ENCODE measurements at regions not wholly inside any gene's neighbourhood (a gene's known extent, or its start where the extent isn't known, plus 50 kb on each side); places are given as distances from the start of the nearest gene placed in this dataset.
A peak's percentile ranks its signal among the peaks of the same experiment; 100 is the strongest.
"Not testable (repeated sequence)": the region's sequence is repeated elsewhere in the genome, so short reads cannot be mapped to it uniquely, and the experiment has no call there.

GRCh38 chr15:99486371-99487336, 79.1 kb upstream of the MEF2A start:
- DNase-seq = peak; percentile 21

- no peak for DNase-seq
Observed at GRCh38 chr15:99487337-99487730, 78.5 kb upstream of the MEF2A start.

GRCh38 chr15:99492275-99492674, 73.5 kb upstream of the MEF2A start:
- DNase-seq = no peak

GRCh38 chr15:99492716-99493115, 73.1 kb upstream of the MEF2A start:
- DNase-seq = no peak

DNA sequence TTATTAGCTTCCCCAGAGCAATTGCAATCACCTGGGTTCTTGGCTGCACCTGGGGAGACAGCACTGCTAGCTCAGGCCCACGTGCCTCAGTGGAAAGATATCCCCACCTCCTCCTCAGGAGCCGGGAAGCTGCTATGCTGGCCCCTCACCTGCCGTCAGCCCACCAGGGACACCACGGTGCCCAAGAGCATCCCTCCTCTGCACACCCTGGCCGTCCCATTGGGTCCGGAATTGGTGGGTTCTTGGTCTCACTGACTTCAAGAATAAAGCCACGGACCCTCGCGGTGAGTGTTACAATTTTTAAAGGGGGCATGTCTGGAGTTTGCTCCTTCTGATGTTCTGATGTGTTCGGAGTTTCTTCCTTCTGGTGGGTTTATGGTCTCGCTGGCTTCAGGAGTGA, 72.3 kb upstream of the MEF2A start:
- DNase-seq = no peak

- DNase-seq = not testable (repeated sequence)
Observed at GRCh38 chr15:99494536-99495233, 71.1 kb upstream of the MEF2A start.

DNA sequence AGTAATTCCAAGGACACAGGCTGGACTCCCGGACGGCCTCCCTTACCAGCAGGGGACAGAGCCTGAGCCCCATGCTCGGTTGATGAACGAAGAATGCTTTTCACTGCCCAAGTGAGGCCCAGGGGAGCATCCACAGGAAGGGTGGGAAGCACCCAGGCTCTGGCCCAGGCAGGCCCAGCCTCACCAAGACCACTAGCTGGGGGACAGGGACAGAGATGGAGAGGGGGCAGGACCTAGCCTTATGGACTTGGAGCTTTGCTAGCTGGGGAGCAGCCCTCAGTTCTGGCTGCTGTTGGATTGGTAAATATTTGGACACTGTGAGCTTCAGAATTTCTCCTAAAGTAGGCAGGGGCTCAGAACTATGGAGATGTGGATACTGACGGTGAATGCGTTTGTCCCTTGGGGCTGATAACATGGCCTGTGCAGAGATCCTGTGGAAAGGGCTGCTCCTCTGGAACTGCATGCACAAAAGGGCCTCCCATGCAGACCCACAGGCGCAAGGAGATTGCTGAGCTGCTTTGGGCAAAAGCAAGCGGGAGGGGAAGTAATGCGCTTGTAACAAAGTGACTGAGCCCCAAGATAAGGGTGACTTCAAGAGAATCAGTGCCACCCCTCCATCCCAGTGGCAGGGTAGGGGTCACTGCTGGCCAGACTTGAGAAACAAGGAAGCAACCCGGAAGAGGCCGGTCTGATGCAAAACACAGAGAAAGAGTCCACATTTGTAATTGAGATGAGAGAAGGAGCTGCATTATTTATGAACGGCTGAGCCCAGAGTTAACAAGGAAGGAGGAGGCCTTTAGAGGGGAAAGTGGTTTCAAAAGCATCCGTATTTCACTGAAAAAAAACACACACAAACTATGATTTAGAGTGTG, 70.1 kb upstream of the MEF2A start:
- no peak for DNase-seq

DNA sequence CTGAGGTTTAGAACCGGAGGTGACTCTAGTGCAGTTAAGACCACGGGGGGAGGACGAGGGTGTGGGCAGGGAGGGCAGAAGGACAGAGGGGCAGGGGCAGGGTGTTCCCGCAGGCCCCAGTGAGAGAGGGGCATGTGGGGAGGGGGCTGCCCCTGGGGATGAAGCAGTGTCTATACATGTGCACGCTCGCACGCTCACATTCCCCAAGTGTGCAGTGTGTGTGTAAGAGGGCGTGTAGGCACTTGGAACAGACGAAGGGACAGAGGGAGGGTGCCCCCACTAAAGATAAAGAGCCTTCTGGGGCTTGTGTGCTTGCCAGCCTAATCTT, 69.5 kb upstream of the MEF2A start:
- DNase-seq = no peak

GRCh38 chr15:99502182-99502581, 63.6 kb upstream of the MEF2A start:
- DNase-seq = no peak

DNA sequence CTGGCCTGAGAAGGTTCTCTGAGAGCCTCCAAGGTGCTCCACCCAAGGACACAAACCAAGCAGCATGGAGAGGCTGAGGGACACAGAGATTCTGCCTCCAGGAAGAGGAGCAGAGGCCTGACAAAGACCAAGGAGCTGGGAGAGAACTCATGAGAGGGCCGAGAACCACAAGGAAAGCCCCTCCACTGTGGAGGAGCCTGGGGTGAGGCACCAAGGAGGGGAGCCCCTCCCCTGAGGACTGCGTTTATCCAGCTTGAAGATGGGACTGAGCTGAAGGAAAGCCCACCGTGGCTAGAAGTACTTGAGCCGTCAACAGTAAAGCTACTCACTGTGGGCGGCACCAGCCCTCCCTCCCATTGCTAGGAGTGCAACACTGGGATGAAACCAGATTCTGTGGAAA, 63.1 kb upstream of the MEF2A start:
- no peak for DNase-seq

DNA sequence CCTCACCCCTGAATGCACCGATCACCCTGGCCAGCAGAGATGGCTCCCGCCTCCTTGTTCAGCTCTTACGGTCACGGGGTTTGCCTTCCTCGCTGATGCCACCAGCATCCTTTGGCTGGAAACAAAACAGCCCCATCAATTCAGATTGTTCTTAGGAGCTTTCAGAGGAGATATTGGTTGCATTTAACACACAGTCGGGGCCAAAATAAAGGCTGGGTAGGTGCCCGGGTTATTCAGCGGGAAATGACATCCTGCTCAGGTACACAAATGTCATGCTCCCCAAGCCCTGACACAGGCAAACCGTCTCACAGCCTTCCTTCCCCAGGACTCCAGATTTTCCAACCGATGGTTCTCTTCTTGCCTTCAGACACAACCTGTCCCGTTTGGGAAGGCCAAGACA, 62.4 kb upstream of the MEF2A start:
- no peak for DNase-seq

GRCh38 chr15:99504071-99504822, 61.5 kb upstream of the MEF2A start:
- DNase-seq = no peak

DNA sequence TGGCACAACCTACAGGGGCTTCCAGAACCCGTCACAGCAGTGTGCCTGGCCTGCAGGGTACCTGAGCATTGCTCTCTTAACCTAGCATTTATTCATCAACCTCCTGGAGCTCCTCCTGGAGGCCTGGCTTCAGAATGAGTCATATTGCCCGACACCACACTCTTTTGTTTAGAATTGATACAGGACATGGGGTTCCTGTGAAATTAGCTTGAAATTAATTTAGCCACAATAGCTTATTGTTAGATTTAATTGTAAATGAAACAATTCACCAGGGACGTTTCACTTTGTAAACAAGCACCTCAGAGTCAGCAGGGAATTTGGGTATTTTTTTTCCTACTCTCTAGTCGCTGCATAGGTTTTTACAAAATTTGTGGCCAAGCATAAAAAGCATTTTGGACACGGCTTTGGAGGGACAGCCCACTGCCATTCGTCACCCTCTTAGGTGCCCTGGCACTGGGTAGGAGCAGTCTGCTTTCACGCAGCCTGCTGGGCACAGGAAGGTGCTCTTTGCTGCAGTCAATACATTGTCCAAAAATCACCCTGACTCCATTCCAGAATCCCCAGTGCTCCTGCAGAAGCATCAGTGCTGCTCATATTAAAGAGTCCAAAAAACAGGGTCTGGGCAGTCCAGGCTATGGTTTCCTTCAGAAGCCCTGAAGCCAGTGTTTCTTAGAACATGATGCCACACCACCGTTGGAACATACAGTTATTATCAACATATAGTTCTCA, 60.8 kb upstream of the MEF2A start:
- peak; percentile 19 for DNase-seq

- no peak for DNase-seq
Observed at GRCh38 chr15:99506399-99506798, 59.4 kb upstream of the MEF2A start.

DNA sequence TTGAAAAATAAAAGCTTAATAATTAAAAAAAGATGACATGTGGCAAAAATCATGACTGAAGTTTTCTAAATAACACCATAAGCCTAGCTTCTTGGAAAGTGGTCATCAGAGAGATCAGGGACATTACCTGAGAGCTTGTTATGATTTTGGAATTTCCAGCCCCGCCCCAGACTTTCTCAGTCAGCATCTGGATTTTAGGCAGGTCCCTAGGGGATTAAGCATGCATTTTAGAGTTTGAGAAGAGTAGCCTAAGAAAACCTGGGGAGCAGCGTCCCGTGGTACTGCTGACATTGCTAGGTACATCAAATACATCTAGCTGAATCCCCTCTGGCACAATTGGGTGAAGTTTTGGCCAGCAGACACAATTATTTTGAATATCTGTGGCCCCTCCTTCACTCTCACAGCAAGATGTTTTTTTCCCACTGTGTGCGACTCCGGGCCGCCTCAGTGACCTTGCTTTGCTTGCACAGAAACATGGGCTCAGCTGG, 58.7 kb upstream of the MEF2A start:
- DNase-seq = no peak

DNA sequence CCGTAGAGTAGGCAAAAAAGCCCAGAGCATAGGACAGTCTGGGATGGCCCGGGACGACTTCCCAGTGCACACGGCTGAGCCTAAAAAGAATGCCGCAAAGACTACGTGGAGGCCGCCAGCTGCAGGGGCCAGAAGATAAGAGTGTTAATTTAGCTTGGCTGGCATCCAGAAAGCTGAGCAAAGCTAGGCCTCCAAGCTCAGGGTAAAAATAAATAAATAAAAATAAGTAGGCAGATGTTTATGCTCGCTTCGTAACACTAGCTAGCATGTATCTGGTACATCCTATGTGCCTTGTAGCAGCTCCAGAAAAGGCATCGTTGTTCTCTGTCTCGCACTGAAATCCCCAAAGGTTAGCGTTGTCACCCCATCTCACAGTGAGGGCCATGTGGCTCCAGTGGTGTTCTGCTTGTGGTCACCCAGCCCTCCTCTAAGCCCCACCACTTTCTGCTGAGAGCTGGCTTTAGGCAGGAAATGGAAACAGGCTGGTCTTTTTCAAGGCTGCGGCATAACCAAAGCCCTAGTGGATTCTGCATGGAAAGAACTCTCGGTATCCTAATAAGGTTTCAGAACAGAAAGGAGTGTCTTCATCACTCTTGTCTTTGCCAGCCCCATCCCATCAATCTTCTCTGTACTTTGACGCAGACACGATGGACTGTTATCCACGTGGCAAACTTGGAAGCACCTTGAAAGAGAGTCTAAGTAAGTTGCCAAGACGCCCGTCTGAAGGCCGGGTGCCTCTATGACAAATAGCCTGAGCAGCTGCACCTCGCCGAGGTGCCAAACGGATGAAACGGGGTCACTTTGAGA, 58.1 kb upstream of the MEF2A start:
- no peak for DNase-seq

DNA sequence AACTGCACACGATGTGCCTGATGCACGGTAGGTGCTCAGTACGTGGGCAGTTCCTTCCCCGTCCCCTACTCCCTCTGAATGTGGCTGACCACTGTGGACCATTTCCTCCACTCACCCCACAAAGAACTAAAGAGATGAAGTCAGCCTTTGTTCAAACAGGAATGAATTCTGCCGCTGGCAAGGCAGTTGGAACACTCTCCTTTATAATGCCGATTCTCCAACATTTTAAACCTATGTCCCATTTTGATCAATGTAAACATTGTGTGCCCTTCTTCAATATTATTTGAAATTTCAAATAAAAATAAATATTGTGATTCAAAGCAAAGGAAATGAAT, 57.5 kb upstream of the MEF2A start:
- DNase-seq = no peak

GRCh38 chr15:99508852-99509251, 56.9 kb upstream of the MEF2A start:
- no peak for DNase-seq

- DNase-seq = no peak
Observed at GRCh38 chr15:99509686-99510461, 55.9 kb upstream of the MEF2A start.

DNA sequence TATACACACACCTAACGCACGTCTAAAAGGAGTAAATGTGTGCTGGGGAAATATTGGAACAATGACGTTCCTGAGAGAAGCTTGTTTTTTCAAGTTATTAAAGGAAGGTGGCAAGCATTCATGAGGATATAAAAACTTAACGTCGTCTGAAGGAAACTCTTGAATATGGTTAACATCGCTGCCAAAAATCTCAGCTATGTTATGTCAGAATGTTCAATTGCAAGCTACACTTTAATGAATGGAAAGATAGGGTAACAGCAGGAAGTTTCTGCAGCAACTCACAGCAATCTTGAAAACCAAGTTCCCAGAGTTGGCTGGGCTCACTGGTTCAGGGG, 54.3 kb upstream of the MEF2A start:
- no peak for DNase-seq

Measured in CD4-positive, alpha-beta T cell treated with Interleukin-6 for 4 hours (primary cell).